Smooth muscle cell (in vitro differentiated cells): ENCODE measurements at regions not wholly inside any gene's neighbourhood (a gene's known extent, or its start where the extent isn't known, plus 50 kb on each side); places are given as distances from the start of the nearest gene placed in this dataset.

Source experiments
- DNase-seq: peaks from one replicate; lab custom pipeline; 2025; ENCODE audit not compliant: unreplicated experiment; lab: John Stamatoyannopoulos, UW
- H2AFZ ChIP-seq: fragments of 200-600 bp; sonication (generic); 2 replicates; pipeline ENCODE4 v1.6.0; 2016; ENCODE audit warnings: antibody characterized with exemption, low read depth, mild to moderate bottlenecking
- H3F3A ChIP-seq: fragments of 200-600 bp; sonication (generic); 2 replicates; pipeline ENCODE4 v1.6.0; 2017; ENCODE audit warnings: antibody characterized with exemption, low read depth
- H3K27ac ChIP-seq: fragments of 200-600 bp; sonication (generic); 2 replicates; pipeline ENCODE4 v1.5.1; 2016; ENCODE audit warnings: low read depth, mild to moderate bottlenecking
- H3K27me3 ChIP-seq: fragments of 200-600 bp; sonication (generic); 2 replicates; pipeline ENCODE4 v1.6.1; 2016; ENCODE audit warnings: low read depth, mild to moderate bottlenecking
- H3K36me3 ChIP-seq: fragments of 200-600 bp; sonication (generic); 2 replicates; pipeline ENCODE4 v1.5.1; 2016; ENCODE audit warnings: low read depth
- H3K4me1 ChIP-seq: fragments of 200-600 bp; sonication (generic); 2 replicates; pipeline ENCODE4 v1.5.1; 2016; ENCODE audit warnings: low read depth
- H3K4me2 ChIP-seq: fragments of 200-600 bp; sonication (generic); 2 replicates; pipeline ENCODE4 v1.6.0; 2016; ENCODE audit warnings: mild to moderate bottlenecking
- H3K4me3 ChIP-seq: fragments of 200-600 bp; sonication (generic); 2 replicates; pipeline ENCODE4 v1.5.1; 2016; ENCODE audit warnings: mild to moderate bottlenecking
- H3K79me2 ChIP-seq: fragments of 200-600 bp; sonication (generic); 2 replicates; pipeline ENCODE4 v1.6.0; 2016; ENCODE audit warnings: low read depth, mild to moderate bottlenecking
- H3K9ac ChIP-seq: fragments of 200-600 bp; sonication (generic); 2 replicates; pipeline ENCODE4 v1.6.0; 2016; ENCODE audit warnings: low read depth
- H3K9me3 ChIP-seq: fragments of 200-600 bp; sonication (generic); replicated peaks from 2 replicates; pipeline ENCODE4 v1.5.1; 2016; ENCODE audit warnings: low read depth
- H4K20me1 ChIP-seq: fragments of 200-600 bp; sonication (generic); 2 replicates; pipeline ENCODE4 v1.6.0; 2016; ENCODE audit warnings: low read depth
- CTCF ChIP-seq: fragments of 200-600 bp; sonication (generic); IDR thresholded peaks from 2 replicates; pipeline ENCODE4 v1.5.1; 2017; ENCODE audit warnings: borderline replicate concordance, mild to moderate bottlenecking, antibody characterized with exemption; ENCODE audit not compliant: insufficient read depth, poor library complexity, severe bottlenecking
- WGBS: methylation state at CpG from one replicate; pipeline ENCODE4 v1.1.7; 2016; ENCODE audit warnings: low lambda C conversion rate; 5-methylcytosine and 5-hydroxymethylcytosine counted together

- Histone ChIP-seq H3K27me3 (peaks cover 9% of the 10 kb centered on the region), H3K9me3 (peaks cover 9% of the 10 kb centered on the region), H3F3A (no peaks in the 10 kb centered on the region), H3K4me1 (no peaks in the 10 kb centered on the region), H3K27ac (no peak overlapping the region), H3K36me3 (no peaks in the 10 kb centered on the region), H3K79me2 (no peaks in the 10 kb centered on the region), H3K4me3 (no peak overlapping the region), H2AFZ (no peak overlapping the region), H4K20me1 (no peaks in the 10 kb centered on the region), H3K9ac (no peak overlapping the region), H3K4me2 (no peak overlapping the region)
- DNase-seq: no peak
- 81% methylated on average over 2 of the region's 2 CpGs for WGBS
- TF ChIP-seq CTCF: no peak
Observed at GRCh38 chr1:60535713-60536112, 462.1 kb upstream of the C1orf87 start.

GRCh38 chr1:60527567-60527966 lies 454.0 kb upstream of the C1orf87 start:
- no peaks in the 10 kb centered on the region for H3K79me2 ChIP-seq
- H3K27me3 ChIP-seq: peaks cover 9% of the 10 kb centered on the region
- no peaks in the 10 kb centered on the region for H3K9me3 ChIP-seq
- no peak for TF ChIP-seq CTCF
- no peak overlapping the region for H3K4me2 ChIP-seq
- no peaks in the 10 kb centered on the region for H3K36me3 ChIP-seq
- H2AFZ ChIP-seq: no peak overlapping the region
- no peaks in the 10 kb centered on the region for H3F3A ChIP-seq
- no peak overlapping the region for H3K27ac ChIP-seq
- H3K4me1 ChIP-seq: no peaks in the 10 kb centered on the region
- no peak for DNase-seq
- H4K20me1 ChIP-seq: no peaks in the 10 kb centered on the region
- H3K9ac ChIP-seq: no peak overlapping the region
- no peak overlapping the region for H3K4me3 ChIP-seq

- no peaks in the 10 kb centered on the region for H3K27me3 ChIP-seq
- DNase-seq: no peak
- no peaks in the 10 kb centered on the region for H3K4me1 ChIP-seq
- no peaks in the 10 kb centered on the region for H4K20me1 ChIP-seq
- H2AFZ ChIP-seq: no peak overlapping the region
- no peaks in the 10 kb centered on the region for H3K36me3 ChIP-seq
- no peaks in the 10 kb centered on the region for H3K79me2 ChIP-seq
- H3K9me3 ChIP-seq: no peaks in the 10 kb centered on the region
- no peaks in the 10 kb centered on the region for H3F3A ChIP-seq
- no peak overlapping the region for H3K4me3 ChIP-seq
- H3K27ac ChIP-seq: no peak overlapping the region
- no peak overlapping the region for H3K4me2 ChIP-seq
- WGBS: 84% methylated on average over 3 of the region's 3 CpGs
- H3K9ac ChIP-seq: no peak overlapping the region
- TF ChIP-seq CTCF: no peak
Observed at GRCh38 chr1:60516996-60517395, 443.4 kb upstream of the C1orf87 start.

- no peak for TF ChIP-seq CTCF
- no peak for DNase-seq
- no peaks in the 10 kb centered on the region for H3K79me2 ChIP-seq
- H3K36me3 ChIP-seq: no peaks in the 10 kb centered on the region
- H4K20me1 ChIP-seq: no peaks in the 10 kb centered on the region
- H3F3A ChIP-seq: no peaks in the 10 kb centered on the region
- no peak overlapping the region for H3K27ac ChIP-seq
- H3K4me3 ChIP-seq: no peak overlapping the region
- H3K27me3 ChIP-seq: no peaks in the 10 kb centered on the region
- H3K9ac ChIP-seq: no peak overlapping the region
- H3K9me3 ChIP-seq: no peaks in the 10 kb centered on the region
- no peaks in the 10 kb centered on the region for H3K4me1 ChIP-seq
- H2AFZ ChIP-seq: no peak overlapping the region
- no peak overlapping the region for H3K4me2 ChIP-seq
Observed at GRCh38 chr1:60510162-60510561, 436.6 kb upstream of the C1orf87 start.
